MM.1S (cell line): ENCODE measurements at regions not wholly inside any gene's neighbourhood (a gene's known extent, or its start where the extent isn't known, plus 50 kb on each side); places are given as distances from the start of the nearest gene placed in this dataset.

ENCODE experiments used
- DNase-seq: peaks from one replicate; pipeline ENCODE4 v3.0.0-alpha.2; 2015
- H2AFZ ChIP-seq: fragments of 300-600 bp; sonication (generic); 2 replicates; pipeline ENCODE4 v1.6.0; 2016; ENCODE audit warnings: antibody characterized with exemption, low read length
- H3F3A ChIP-seq: fragments of 300-600 bp; sonication (generic); 2 replicates; pipeline ENCODE4 v1.6.1; 2016; ENCODE audit warnings: mild to moderate bottlenecking, antibody characterized with exemption, low read length, moderate library complexity, mixed read lengths; ENCODE audit not compliant: insufficient read depth
- H3K27ac ChIP-seq: fragments of 300-600 bp; sonication (generic); 2 replicates; pipeline ENCODE4 v1.5.1; 2016; ENCODE audit warnings: mild to moderate bottlenecking, low read length
- H3K27me3 ChIP-seq: fragments of 300-600 bp; sonication (generic); replicated peaks from 2 replicates; pipeline ENCODE4 v1.6.0; 2016; ENCODE audit warnings: low read length; ENCODE audit not compliant: insufficient read depth
- H3K36me3 ChIP-seq: fragments of 300-600 bp; sonication (generic); replicated peaks from 2 replicates; pipeline ENCODE4 v1.6.1; 2016; ENCODE audit warnings: mild to moderate bottlenecking, low read length, mixed read lengths; ENCODE audit not compliant: insufficient read depth
- H3K4me1 ChIP-seq: fragments of 300-600 bp; sonication (generic); 2 replicates; pipeline ENCODE4 v1.6.1; 2016; ENCODE audit warnings: low read length, mixed read lengths
- H3K4me2 ChIP-seq: fragments of 300-600 bp; sonication (generic); 2 replicates; pipeline ENCODE4 v1.6.0; 2016; ENCODE audit warnings: low read depth, low read length
- H3K4me3 ChIP-seq: fragments of 300-600 bp; sonication (generic); 2 replicates; pipeline ENCODE4 v1.5.1; 2016; ENCODE audit warnings: low read length, mixed read lengths
- H3K79me2 ChIP-seq: fragments of 300-600 bp; sonication (generic); 2 replicates; pipeline ENCODE4 v1.6.1; 2016; ENCODE audit warnings: mixed run types, low read length, mixed read lengths
- H3K9ac ChIP-seq: fragments of 300-600 bp; sonication (generic); 2 replicates; pipeline ENCODE4 v1.6.1; 2016; ENCODE audit warnings: low read length, mixed read lengths
- H3K9me2 ChIP-seq: fragments of 300-600 bp; sonication (generic); replicated peaks from 2 replicates; pipeline ENCODE4 v1.6.1; 2016; ENCODE audit warnings: mild to moderate bottlenecking, low read length, mixed read lengths; ENCODE audit not compliant: insufficient read depth
- H3K9me3 ChIP-seq: fragments of 300-600 bp; sonication (generic); replicated peaks from 2 replicates; pipeline ENCODE4 v1.6.1; 2016; ENCODE audit warnings: mild to moderate bottlenecking, low read length, mixed read lengths; ENCODE audit not compliant: insufficient read depth
- H4K20me1 ChIP-seq: fragments of 300-600 bp; sonication (generic); 2 replicates; pipeline ENCODE4 v1.6.1; 2016; ENCODE audit warnings: mild to moderate bottlenecking, low read length, moderate library complexity, mixed read lengths; ENCODE audit not compliant: insufficient read depth
- CTCF ChIP-seq: fragments of 300-600 bp; sonication (generic); IDR thresholded peaks from 2 replicates; pipeline ENCODE4 v1.5.1; 2016; ENCODE audit warnings: antibody characterized with exemption, low read length, mixed read lengths
- EZH2 ChIP-seq: fragments of 300-600 bp; sonication (generic); optimal IDR thresholded peaks from 2 replicates; pipeline ENCODE3; 2017; ENCODE audit warnings: low read depth, mild to moderate bottlenecking, antibody characterized with exemption, low read length, mixed read lengths
- EZH2phosphoT487 ChIP-seq: fragments of 300-600 bp; sonication (generic); IDR thresholded peaks from 2 replicates; pipeline ENCODE4 v1.6.1; 2018; ENCODE audit warnings: antibody characterized with exemption, low read length

GRCh38 chr2:146138820-146139219, 1618.9 kb upstream of the ZEB2 start:
- H3K27me3 ChIP-seq, result no peaks in the 10 kb centered on the region
- H3K36me3 ChIP-seq, result no peaks in the 10 kb centered on the region
- no peak overlapping the region for H3K27ac ChIP-seq
- TF ChIP-seq CTCF, result no peak
- TF ChIP-seq EZH2phosphoT487, result no peak
- no peak for TF ChIP-seq EZH2
- no peaks in the 10 kb centered on the region for H3K79me2 ChIP-seq
- no peaks in the 10 kb centered on the region for H3K9me2 ChIP-seq
- no peak overlapping the region for H3K4me3 ChIP-seq
- H3K9me3 ChIP-seq, result no peaks in the 10 kb centered on the region
- H3F3A ChIP-seq, result no peaks in the 10 kb centered on the region
- H3K9ac ChIP-seq, result no peak overlapping the region
- H3K4me1 ChIP-seq, result no peaks in the 10 kb centered on the region
- DNase-seq, result no peak
- no peak overlapping the region for H3K4me2 ChIP-seq
- H2AFZ ChIP-seq, result no peak overlapping the region
- H4K20me1 ChIP-seq, result no peaks in the 10 kb centered on the region

GRCh38 chr2:146135245-146135644, 1615.3 kb upstream of the ZEB2 start:
- no peaks in the 10 kb centered on the region for H3F3A ChIP-seq
- H3K4me2 ChIP-seq, result no peak overlapping the region
- no peak for DNase-seq
- H3K9me2 ChIP-seq, result no peaks in the 10 kb centered on the region
- H2AFZ ChIP-seq, result no peak overlapping the region
- H3K4me1 ChIP-seq, result no peaks in the 10 kb centered on the region
- no peaks in the 10 kb centered on the region for H4K20me1 ChIP-seq
- H3K9ac ChIP-seq, result no peak overlapping the region
- no peaks in the 10 kb centered on the region for H3K9me3 ChIP-seq
- no peaks in the 10 kb centered on the region for H3K79me2 ChIP-seq
- no peak for TF ChIP-seq EZH2phosphoT487
- H3K27ac ChIP-seq, result no peak overlapping the region
- H3K36me3 ChIP-seq, result no peaks in the 10 kb centered on the region
- no peak overlapping the region for H3K4me3 ChIP-seq
- H3K27me3 ChIP-seq, result no peaks in the 10 kb centered on the region

- no peak overlapping the region for H3K4me2 ChIP-seq
- H3K4me3 ChIP-seq, result no peak overlapping the region
- H3K36me3 ChIP-seq, result no peaks in the 10 kb centered on the region
- TF ChIP-seq EZH2phosphoT487, result no peak
- TF ChIP-seq EZH2, result no peak
- TF ChIP-seq CTCF, result no peak
- H3K9me3 ChIP-seq, result no peaks in the 10 kb centered on the region
- no peaks in the 10 kb centered on the region for H3K4me1 ChIP-seq
- H2AFZ ChIP-seq, result no peak overlapping the region
- no peaks in the 10 kb centered on the region for H3K27me3 ChIP-seq
- H3K9ac ChIP-seq, result no peak overlapping the region
- H4K20me1 ChIP-seq, result no peaks in the 10 kb centered on the region
- H3K79me2 ChIP-seq, result no peaks in the 10 kb centered on the region
- DNase-seq, result no peak
- H3F3A ChIP-seq, result no peaks in the 10 kb centered on the region
- H3K27ac ChIP-seq, result no peak overlapping the region
- no peaks in the 10 kb centered on the region for H3K9me2 ChIP-seq
Observed at GRCh38 chr2:146131785-146132184, 1611.9 kb upstream of the ZEB2 start.

- Histone ChIP-seq H3K9me3 (no peaks in the 10 kb centered on the region), H4K20me1 (no peaks in the 10 kb centered on the region), H3K27me3 (no peaks in the 10 kb centered on the region), H3K27ac (no peak overlapping the region), H2AFZ (no peak overlapping the region), H3K9me2 (no peaks in the 10 kb centered on the region), H3K79me2 (no peaks in the 10 kb centered on the region), H3K4me2 (no peak overlapping the region), H3K36me3 (no peaks in the 10 kb centered on the region), H3K9ac (no peak overlapping the region), H3K4me3 (no peak overlapping the region), H3F3A (no peaks in the 10 kb centered on the region), H3K4me1 (no peaks in the 10 kb centered on the region)
- TF ChIP-seq EZH2phosphoT487, result no peak
- no peak for TF ChIP-seq CTCF
- no peak for TF ChIP-seq EZH2
- no peak for DNase-seq
Observed at GRCh38 chr2:146131048-146131447, 1611.1 kb upstream of the ZEB2 start.
